OCI-LY1 (cell line): ENCODE measurements at regions not wholly inside any gene's neighbourhood (a gene's known extent, or its start where the extent isn't known, plus 50 kb on each side); places are given as distances from the start of the nearest gene placed in this dataset.

Experiments used
- H2AFZ ChIP-seq: fragments of 200-600 bp; sonication (generic), shearing (Covaris generic); 2 replicates; pipeline ENCODE4 v1.6.0; 2014; ENCODE audit warnings: antibody characterized with exemption, mild to moderate bottlenecking, low read length
- H3F3A ChIP-seq: fragments of 200-600 bp; sonication (generic), shearing (Covaris generic); 2 replicates; pipeline ENCODE4 v1.6.0; 2014; ENCODE audit warnings: mild to moderate bottlenecking, antibody characterized with exemption, low read length, moderate library complexity; ENCODE audit not compliant: insufficient read depth
- H3K27ac ChIP-seq: fragments of 200-600 bp; sonication (generic); 2 replicates; pipeline ENCODE4 v1.5.1; 2014; ENCODE audit warnings: low read length, mixed run types, mild to moderate bottlenecking, low read depth; ENCODE audit not compliant: poor library complexity, severe bottlenecking
- H3K27me3 ChIP-seq: fragments of 200-600 bp; sonication (generic); 2 replicates; pipeline ENCODE4 v1.6.0; 2014; ENCODE audit warnings: antibody characterized with exemption, mild to moderate bottlenecking, low read length, moderate library complexity; ENCODE audit not compliant: insufficient read depth
- H3K36me3 ChIP-seq: fragments of 200-600 bp; sonication (generic); 2 replicates; pipeline ENCODE4 v1.6.1; 2014; ENCODE audit warnings: mild to moderate bottlenecking, antibody characterized with exemption, low read length, moderate library complexity, mixed read lengths; ENCODE audit not compliant: insufficient read depth
- H3K4me1 ChIP-seq: fragments of 200-600 bp; sonication (generic); 2 replicates; pipeline ENCODE4 v1.5.1; 2014; ENCODE audit warnings: mild to moderate bottlenecking, low read length, moderate library complexity; ENCODE audit not compliant: insufficient read depth, severe bottlenecking
- H3K4me2 ChIP-seq: fragments of 200-600 bp; sonication (generic), shearing (Covaris generic); 2 replicates; pipeline ENCODE4 v1.6.1; 2014; ENCODE audit warnings: low read length
- H3K4me3 ChIP-seq: fragments of 200-600 bp; sonication (generic); 2 replicates; pipeline ENCODE4 v1.5.1; 2014; ENCODE audit warnings: low read length, low read depth, mild to moderate bottlenecking, mixed read lengths; ENCODE audit not compliant: poor library complexity, severe bottlenecking
- H3K79me2 ChIP-seq: fragments of 200-600 bp; shearing (Covaris generic); 2 replicates; pipeline ENCODE4 v1.6.1; 2016; ENCODE audit warnings: mixed run types, low read length, mixed read lengths; ENCODE audit not compliant: insufficient read depth
- H3K9ac ChIP-seq: fragments of 200-600 bp; sonication (generic), shearing (Covaris generic); 2 replicates; pipeline ENCODE4 v1.6.1; 2014; ENCODE audit warnings: mild to moderate bottlenecking, low read length, mixed read lengths
- H3K9me2 ChIP-seq: fragments of 200-600 bp; sonication (generic), shearing (Covaris generic); 2 replicates; pipeline ENCODE4 v1.6.1; 2014; ENCODE audit warnings: low read depth, mild to moderate bottlenecking, low read length, mixed read lengths
- H3K9me3 ChIP-seq: fragments of 200-600 bp; shearing (Covaris generic); 2 replicates; pipeline ENCODE4 v1.6.1; 2014; ENCODE audit warnings: low read length, mixed read lengths
- H4K20me1 ChIP-seq: fragments of 200-600 bp; sonication (generic), shearing (Covaris generic); 2 replicates; pipeline ENCODE4 v1.6.0; 2016; ENCODE audit warnings: mild to moderate bottlenecking, low read length; ENCODE audit not compliant: insufficient read depth
- EZH2 ChIP-seq: fragments of 200-600 bp; sonication (generic), shearing (Covaris generic); IDR thresholded peaks from 2 replicates; pipeline ENCODE4 v1.8.0; 2017; ENCODE audit warnings: borderline replicate concordance, mixed run types, mild to moderate bottlenecking, antibody characterized with exemption, low read length, moderate library complexity, mixed read lengths
- TF ChIP-seq, protein P1 (sequence below): fragments of 200-600 bp; sonication (generic), shearing (Covaris generic); IDR thresholded peaks from 2 replicates; pipeline ENCODE4 v1.5.1; 2017; ENCODE audit warnings: mild to moderate bottlenecking, antibody characterized with exemption, low read length, moderate library complexity, mixed read lengths

DNA sequence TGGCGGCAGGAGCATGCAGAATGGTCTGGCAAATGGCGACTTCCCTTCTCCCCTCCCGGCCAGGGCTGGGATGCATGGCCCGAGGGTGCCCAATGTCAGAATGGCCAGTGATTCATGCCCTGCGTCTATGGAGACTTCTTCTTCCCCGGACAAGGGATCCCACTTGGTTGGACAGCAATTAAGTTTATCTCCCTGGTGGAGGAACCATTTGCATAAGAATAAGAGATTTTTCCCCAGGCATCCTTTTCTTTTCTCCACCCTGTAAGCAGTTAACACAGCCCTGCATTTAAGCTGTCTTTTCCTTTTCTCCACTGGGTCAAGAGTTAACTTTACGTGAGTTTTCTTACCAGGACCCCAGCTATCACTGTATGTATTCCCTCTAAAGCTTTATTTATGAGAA, 856.6 kb downstream of the GLUD2 start:
- Histone ChIP-seq H3K9me2 (no peaks in the 10 kb centered on the region), H3K36me3 (no peaks in the 10 kb centered on the region), H3K4me2 (no peak overlapping the region), H3K27me3 (no peaks in the 10 kb centered on the region), H3K4me1 (no peaks in the 10 kb centered on the region), H3F3A (no peaks in the 10 kb centered on the region), H3K9ac (no peak overlapping the region), H3K9me3 (no peaks in the 10 kb centered on the region), H4K20me1 (no peaks in the 10 kb centered on the region), H3K4me3 (no peak overlapping the region), H2AFZ (no peak overlapping the region), H3K27ac (no peak overlapping the region), H3K79me2 (no peaks in the 10 kb centered on the region)
- TF ChIP-seq, protein P1, sequence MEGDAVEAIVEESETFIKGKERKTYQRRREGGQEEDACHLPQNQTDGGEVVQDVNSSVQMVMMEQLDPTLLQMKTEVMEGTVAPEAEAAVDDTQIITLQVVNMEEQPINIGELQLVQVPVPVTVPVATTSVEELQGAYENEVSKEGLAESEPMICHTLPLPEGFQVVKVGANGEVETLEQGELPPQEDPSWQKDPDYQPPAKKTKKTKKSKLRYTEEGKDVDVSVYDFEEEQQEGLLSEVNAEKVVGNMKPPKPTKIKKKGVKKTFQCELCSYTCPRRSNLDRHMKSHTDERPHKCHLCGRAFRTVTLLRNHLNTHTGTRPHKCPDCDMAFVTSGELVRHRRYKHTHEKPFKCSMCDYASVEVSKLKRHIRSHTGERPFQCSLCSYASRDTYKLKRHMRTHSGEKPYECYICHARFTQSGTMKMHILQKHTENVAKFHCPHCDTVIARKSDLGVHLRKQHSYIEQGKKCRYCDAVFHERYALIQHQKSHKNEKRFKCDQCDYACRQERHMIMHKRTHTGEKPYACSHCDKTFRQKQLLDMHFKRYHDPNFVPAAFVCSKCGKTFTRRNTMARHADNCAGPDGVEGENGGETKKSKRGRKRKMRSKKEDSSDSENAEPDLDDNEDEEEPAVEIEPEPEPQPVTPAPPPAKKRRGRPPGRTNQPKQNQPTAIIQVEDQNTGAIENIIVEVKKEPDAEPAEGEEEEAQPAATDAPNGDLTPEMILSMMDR: no peak
- TF ChIP-seq EZH2: no peak

DNA sequence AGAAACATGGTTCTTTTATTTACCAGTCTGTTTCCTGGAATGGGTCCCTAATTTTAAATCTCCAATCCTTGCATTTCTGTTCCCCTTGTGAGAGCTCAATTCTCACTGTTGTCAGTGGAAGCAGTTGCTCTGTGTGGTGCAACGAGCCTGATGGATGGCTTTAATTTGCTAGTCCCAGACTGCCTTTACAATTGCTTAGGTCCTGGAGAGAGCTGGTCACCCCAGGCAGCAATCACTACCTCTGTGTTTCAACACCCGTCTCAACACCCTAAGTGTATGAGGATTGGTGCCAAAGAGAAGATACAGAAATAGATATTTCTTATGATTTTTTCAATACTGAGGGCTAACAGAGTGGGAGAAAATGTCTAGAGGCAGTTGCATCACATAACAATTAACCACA, 873.8 kb downstream of the GLUD2 start:
- no peak overlapping the region for H2AFZ ChIP-seq
- no peaks in the 10 kb centered on the region for H3F3A ChIP-seq
- H3K9ac ChIP-seq: no peak overlapping the region
- no peak overlapping the region for H3K27ac ChIP-seq
- no peaks in the 10 kb centered on the region for H3K9me3 ChIP-seq
- H3K4me3 ChIP-seq: no peak overlapping the region
- no peaks in the 10 kb centered on the region for H3K36me3 ChIP-seq
- H3K9me2 ChIP-seq: no peaks in the 10 kb centered on the region
- H3K27me3 ChIP-seq: no peaks in the 10 kb centered on the region
- TF ChIP-seq, protein P1: no peak
- no peak for TF ChIP-seq EZH2
- H4K20me1 ChIP-seq: no peaks in the 10 kb centered on the region
- no peaks in the 10 kb centered on the region for H3K79me2 ChIP-seq
- no peaks in the 10 kb centered on the region for H3K4me1 ChIP-seq
- H3K4me2 ChIP-seq: no peak overlapping the region

DNA sequence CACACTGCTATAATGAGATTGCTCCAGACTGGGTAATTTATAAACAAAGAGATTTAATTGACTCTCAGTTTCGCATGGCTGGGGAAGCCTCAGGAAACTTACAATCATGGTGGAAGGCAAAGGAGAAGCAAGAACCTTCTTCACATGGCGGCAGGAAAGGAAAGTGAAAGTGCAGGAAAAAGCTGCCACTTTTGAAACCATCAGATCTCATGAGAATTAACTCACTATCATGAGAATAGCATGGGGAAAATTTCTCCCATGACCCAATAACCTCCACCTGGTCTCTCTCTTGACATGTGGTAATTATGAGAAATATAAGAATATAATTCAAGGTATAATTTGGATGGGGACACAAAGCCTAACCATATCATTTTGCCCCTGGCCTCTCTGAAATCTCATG, 884.2 kb downstream of the GLUD2 start:
- H3K9me3 ChIP-seq: no peaks in the 10 kb centered on the region
- no peaks in the 10 kb centered on the region for H3K36me3 ChIP-seq
- no peaks in the 10 kb centered on the region for H3F3A ChIP-seq
- no peaks in the 10 kb centered on the region for H4K20me1 ChIP-seq
- no peak overlapping the region for H3K4me3 ChIP-seq
- no peak overlapping the region for H3K4me2 ChIP-seq
- H3K4me1 ChIP-seq: no peaks in the 10 kb centered on the region
- no peak for TF ChIP-seq EZH2
- TF ChIP-seq, protein P1: no peak
- H3K9ac ChIP-seq: no peak overlapping the region
- no peaks in the 10 kb centered on the region for H3K79me2 ChIP-seq
- no peaks in the 10 kb centered on the region for H3K27me3 ChIP-seq
- no peak overlapping the region for H3K27ac ChIP-seq
- no peaks in the 10 kb centered on the region for H3K9me2 ChIP-seq
- H2AFZ ChIP-seq: no peak overlapping the region
